K562 (cell line): ENCODE measurements at regions not wholly inside any gene's neighbourhood (a gene's known extent, or its start where the extent isn't known, plus 50 kb on each side); places are given as distances from the start of the nearest gene placed in this dataset.

ENCODE experiments used
- ELF1 ChIP-seq: fragments of 200-800 bp; sonication (Bioruptor generic); IDR thresholded peaks from 2 replicates; pipeline ENCODE4 v1.6.1; 2016; ENCODE audit warnings: missing genetic modification characterization, missing compliant biosample characterization
- JUN ChIP-seq, 2 experiments: sonication (generic) in 1 of 2; formaldehyde crosslinking in 1 of 2; IDR thresholded peaks; 2 replicates each; pipeline versions ENCODE4 v1.6.1 to v1.8.0; 2012 to 2022; ENCODE audit warnings: borderline replicate concordance in 2 of 2, mild to moderate bottlenecking in 2 of 2, improper control_type of control experiment in 1 of 2, low read depth in 1 of 2, low read length in 1 of 2, missing genetic modification reagents in 1 of 2
- KAT7 ChIP-seq: sonication (generic); formaldehyde crosslinking; IDR thresholded peaks from 2 replicates; pipeline ENCODE4 v1.8.0; 2022; ENCODE audit warnings: missing genetic modification reagents, mild to moderate bottlenecking, borderline replicate concordance
- NR3C1 ChIP-seq: sonication (generic); formaldehyde crosslinking; IDR thresholded peaks from 2 replicates; pipeline ENCODE4 v1.8.1; 2022; ENCODE audit warnings: missing genetic modification reagents
- NR4A1 ChIP-seq, 2 experiments: fragments of 250-450 bp in 1 of 2; fragments of 450-650 bp in 1 of 2; sonication (Bioruptor Pico) in 1 of 2; IDR thresholded peaks; 2 replicates each; pipeline versions ENCODE4 v1.4.0 to v1.6.1; 2016 to 2020; ENCODE audit warnings: mild to moderate bottlenecking in 2 of 2, missing compliant biosample characterization in 1 of 2, missing genetic modification characterization in 1 of 2, moderate library complexity in 1 of 2
- RB1 ChIP-seq: fragments of 450-650 bp; IDR thresholded peaks from 2 replicates; pipeline ENCODE4 v1.6.1; 2017; ENCODE audit warnings: low read depth, mild to moderate bottlenecking
- ZNF140 ChIP-seq: fragments of 250-450 bp; sonication (Bioruptor Pico); IDR thresholded peaks from 2 replicates; pipeline ENCODE4 v1.8.0; 2021; ENCODE audit warnings: moderate library complexity, mild to moderate bottlenecking, inconsistent platforms
- TF ChIP-seq, protein P1 (sequence below), 2 experiments: fragments of 450-650 bp in 1 of 2; sonication (generic) in 1 of 2; formaldehyde crosslinking in 1 of 2; IDR thresholded peaks in 1 of 2; conservative IDR thresholded peaks in 1 of 2; 2 replicates each; pipeline versions ENCODE4 v1.6.1 to v1.8.1; 2016 to 2023; ENCODE audit warnings: mild to moderate bottlenecking in 2 of 2, moderate library complexity in 2 of 2, inconsistent platforms in 1 of 2, missing genetic modification reagents in 1 of 2
- TF ChIP-seq, protein P2 (sequence below): sonication (generic); formaldehyde crosslinking; IDR thresholded peaks from 2 replicates; pipeline ENCODE4 v1.8.1; 2022; ENCODE audit warnings: missing genetic modification reagents
- TF ChIP-seq, protein P3 (sequence below), 3 experiments: IDR thresholded peaks in 2 of 3; conservative IDR thresholded peaks in 1 of 3; 2 replicates each; pipeline ENCODE4 v1.5.1; 2011 to 2012; ENCODE audit warnings: low read length in 3 of 3, mild to moderate bottlenecking in 3 of 3, control low read depth in 2 of 3, improper control_type of control experiment in 1 of 3, inconsistent platforms in 1 of 3, low read depth in 1 of 3, mixed read lengths in 1 of 3, moderate library complexity in 1 of 3; ENCODE audit not compliant: insufficient read depth in 2 of 3

- TF ChIP-seq ZNF140 (CRISPR knock-in tag) (no peak), NR4A1 (CRISPR knock-in tag; IDR thresholded peaks at IDR 0.05) (no peak), NR4A1 (tag; IDR thresholded peaks at IDR 0.05) (no peak), ELF1 (no peak), KAT7 (CRISPR knock-in tag) (no peak), NR3C1 (CRISPR knock-in tag) (no peak), JUN (IDR thresholded peaks at IDR 0.05; ENCODE audit: borderline replicate concordance, low read depth, low read length) (no peak), JUN (CRISPR knock-in tag; IDR thresholded peaks at IDR 0.05; ENCODE audit: borderline replicate concordance) (no peak), RB1 (no peak)
- TF ChIP-seq, protein P1, sequence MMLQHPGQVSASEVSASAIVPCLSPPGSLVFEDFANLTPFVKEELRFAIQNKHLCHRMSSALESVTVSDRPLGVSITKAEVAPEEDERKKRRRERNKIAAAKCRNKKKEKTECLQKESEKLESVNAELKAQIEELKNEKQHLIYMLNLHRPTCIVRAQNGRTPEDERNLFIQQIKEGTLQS (IDR thresholded peaks at IDR 0.05), result no peak
- TF ChIP-seq, protein P1 (CRISPR knock-in tag; conservative IDR thresholded peaks at IDR 0.05), result no peak
- TF ChIP-seq, protein P2, sequence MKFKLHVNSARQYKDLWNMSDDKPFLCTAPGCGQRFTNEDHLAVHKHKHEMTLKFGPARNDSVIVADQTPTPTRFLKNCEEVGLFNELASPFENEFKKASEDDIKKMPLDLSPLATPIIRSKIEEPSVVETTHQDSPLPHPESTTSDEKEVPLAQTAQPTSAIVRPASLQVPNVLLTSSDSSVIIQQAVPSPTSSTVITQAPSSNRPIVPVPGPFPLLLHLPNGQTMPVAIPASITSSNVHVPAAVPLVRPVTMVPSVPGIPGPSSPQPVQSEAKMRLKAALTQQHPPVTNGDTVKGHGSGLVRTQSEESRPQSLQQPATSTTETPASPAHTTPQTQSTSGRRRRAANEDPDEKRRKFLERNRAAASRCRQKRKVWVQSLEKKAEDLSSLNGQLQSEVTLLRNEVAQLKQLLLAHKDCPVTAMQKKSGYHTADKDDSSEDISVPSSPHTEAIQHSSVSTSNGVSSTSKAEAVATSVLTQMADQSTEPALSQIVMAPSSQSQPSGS (CRISPR knock-in tag), result no peak
- TF ChIP-seq, protein P3, sequence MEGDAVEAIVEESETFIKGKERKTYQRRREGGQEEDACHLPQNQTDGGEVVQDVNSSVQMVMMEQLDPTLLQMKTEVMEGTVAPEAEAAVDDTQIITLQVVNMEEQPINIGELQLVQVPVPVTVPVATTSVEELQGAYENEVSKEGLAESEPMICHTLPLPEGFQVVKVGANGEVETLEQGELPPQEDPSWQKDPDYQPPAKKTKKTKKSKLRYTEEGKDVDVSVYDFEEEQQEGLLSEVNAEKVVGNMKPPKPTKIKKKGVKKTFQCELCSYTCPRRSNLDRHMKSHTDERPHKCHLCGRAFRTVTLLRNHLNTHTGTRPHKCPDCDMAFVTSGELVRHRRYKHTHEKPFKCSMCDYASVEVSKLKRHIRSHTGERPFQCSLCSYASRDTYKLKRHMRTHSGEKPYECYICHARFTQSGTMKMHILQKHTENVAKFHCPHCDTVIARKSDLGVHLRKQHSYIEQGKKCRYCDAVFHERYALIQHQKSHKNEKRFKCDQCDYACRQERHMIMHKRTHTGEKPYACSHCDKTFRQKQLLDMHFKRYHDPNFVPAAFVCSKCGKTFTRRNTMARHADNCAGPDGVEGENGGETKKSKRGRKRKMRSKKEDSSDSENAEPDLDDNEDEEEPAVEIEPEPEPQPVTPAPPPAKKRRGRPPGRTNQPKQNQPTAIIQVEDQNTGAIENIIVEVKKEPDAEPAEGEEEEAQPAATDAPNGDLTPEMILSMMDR (IDR thresholded peaks at IDR 0.05 in 2 of 3, conservative IDR thresholded peaks at IDR 0.05 in 1 of 3; ENCODE audit: insufficient read depth in 2 of 3, low read depth in 1 of 3, low read length in 3 of 3), result no peak
Measured at GRCh38 chr4:33090910-33091309, 2370.7 kb downstream of the PCDH7 start.
